Retinal pigment epithelial cell (primary cell): ENCODE measurements at regions not wholly inside any gene's neighbourhood (a gene's known extent, or its start where the extent isn't known, plus 50 kb on each side); places are given as distances from the start of the nearest gene placed in this dataset.

ENCODE experiments used
- DNase-seq: peaks from one replicate; pipeline ENCODE4 v3.0.0-alpha.2; 2010; ENCODE audit warnings: low read depth
- H3K4me3 ChIP-seq: 2 replicates; pipeline ENCODE4 v1.5.1; 2011; ENCODE audit warnings: mild to moderate bottlenecking, low read length, control low read depth, moderate library complexity
- CTCF ChIP-seq: conservative IDR thresholded peaks from 2 replicates; pipeline ENCODE4 v1.5.1; 2011; ENCODE audit warnings: low read depth, low read length, control low read depth, inconsistent platforms

DNA sequence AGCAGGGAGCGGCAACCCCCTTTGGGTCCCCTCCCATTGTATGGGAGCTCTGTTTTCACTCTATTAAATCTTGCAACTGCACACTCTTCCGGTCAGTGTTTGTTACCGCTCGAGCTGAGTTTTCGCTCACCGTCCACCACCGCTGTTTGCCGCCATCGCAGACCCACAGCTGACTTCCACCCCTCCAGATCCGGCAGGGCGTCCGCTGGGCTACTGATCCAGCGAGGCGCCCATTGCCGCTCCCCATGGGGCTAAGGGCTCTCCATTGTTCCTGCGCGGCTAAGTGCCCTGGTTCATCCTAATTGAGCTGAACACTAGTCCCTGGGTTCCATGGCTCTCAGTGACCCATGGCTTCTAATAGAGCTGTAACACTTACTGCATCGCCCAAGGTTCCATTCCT is 115.6 kb upstream of the AUTS2 start:
- no peak for DNase-seq
- no peak for TF ChIP-seq CTCF
- no peak overlapping the region for H3K4me3 ChIP-seq

DNA sequence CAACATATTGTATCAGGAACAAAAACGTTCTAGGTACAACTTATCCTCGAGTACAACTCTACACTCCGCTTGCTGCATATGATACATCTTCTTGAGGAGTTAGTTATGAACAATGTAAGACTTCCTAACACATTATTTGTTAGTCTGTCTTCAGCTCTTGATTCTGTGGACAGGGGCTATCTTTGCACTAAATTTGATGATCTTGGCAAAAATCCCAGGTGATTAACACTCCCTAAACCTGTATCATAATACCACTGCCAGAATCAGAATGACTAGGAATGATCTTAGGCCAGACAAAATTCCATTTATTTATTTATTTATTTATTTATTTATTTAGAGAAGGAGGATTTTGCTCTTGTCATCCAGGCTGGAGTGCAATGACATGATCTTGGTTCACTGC is 108.7 kb upstream of the AUTS2 start:
- no peak for TF ChIP-seq CTCF
- H3K4me3 ChIP-seq = no peak overlapping the region
- DNase-seq = no peak

- DNase-seq = no peak
- no peak for TF ChIP-seq CTCF
- H3K4me3 ChIP-seq = no peak overlapping the region
Observed at GRCh38 chr7:69498671-69499070, 99.6 kb upstream of the AUTS2 start.

- no peak for DNase-seq
- TF ChIP-seq CTCF = no peak
- H3K4me3 ChIP-seq = no peak overlapping the region
Observed at GRCh38 chr7:69502358-69502757, 95.9 kb upstream of the AUTS2 start.

GRCh38 chr7:69504733-69505420 is 93.4 kb upstream of the AUTS2 start:
- TF ChIP-seq CTCF = no peak
- no peak overlapping the region for H3K4me3 ChIP-seq
- DNase-seq = no peak

- no peak for DNase-seq
- TF ChIP-seq CTCF = no peak
- H3K4me3 ChIP-seq = no peak overlapping the region
Observed at GRCh38 chr7:69508736-69509135, 89.5 kb upstream of the AUTS2 start.

DNA sequence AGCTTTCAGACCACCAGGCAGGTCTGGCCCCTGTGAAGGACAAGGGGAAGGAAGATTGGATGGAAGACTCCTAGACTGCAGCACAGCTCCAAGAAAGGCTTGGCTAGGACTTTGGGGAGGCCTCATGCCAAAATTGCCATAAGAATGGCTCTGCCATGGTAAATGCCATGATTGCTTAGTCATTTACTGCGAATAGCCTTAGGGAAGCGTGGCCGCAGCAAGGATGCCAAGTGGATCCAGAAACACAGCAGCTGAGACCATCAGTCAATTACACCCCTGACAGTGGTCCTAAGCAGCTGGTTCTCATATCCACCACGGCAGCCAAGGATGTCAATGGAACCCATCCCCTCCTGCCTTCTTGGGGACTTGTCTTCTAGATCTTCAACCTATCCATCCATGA is 88.2 kb upstream of the AUTS2 start:
- DNase-seq = no peak
- H3K4me3 ChIP-seq = no peak overlapping the region
- TF ChIP-seq CTCF = no peak
